ENCODE measurements at regions not wholly inside any gene's neighbourhood (a gene's known extent, or its start where the extent isn't known, plus 50 kb on each side); places are given as distances from the start of the nearest gene placed in this dataset.

- H3K27ac ChIP-seq = no peak overlapping the region
- intact Hi-C loops (cut with DNase I) = no loop called here
- WGBS = 74% methylated on average over 1 of the region's 1 CpG
- no peaks in the 10 kb centered on the region for H3K9me3 ChIP-seq
- no peaks in the 10 kb centered on the region for H3K36me3 ChIP-seq
- no peaks in the 10 kb centered on the region for H3K27me3 ChIP-seq (replicated peaks; ENCODE audit: insufficient read depth)
- no peak for TF ChIP-seq POLR2AphosphoS5 (IDR thresholded peaks at IDR 0.05)
- TF ChIP-seq CTCF (IDR thresholded peaks at IDR 0.05) = no peak
- TF ChIP-seq POLR2A (IDR thresholded peaks at IDR 0.05) = no peak
- no peak for DNase-seq (ENCODE audit: low spot score)
- no peak overlapping the region for H3K4me3 ChIP-seq
- no peaks in the 10 kb centered on the region for H3K4me1 ChIP-seq (replicated peaks)
These were observed 149.9 kb upstream of the GPR26 start for GRCh38 chr10:123516291-123516690.

- Histone ChIP-seq H3K27ac (no peak overlapping the region), H3K4me1 (replicated peaks) (no peaks in the 10 kb centered on the region), H3K36me3 (no peaks in the 10 kb centered on the region), H3K9me3 (no peaks in the 10 kb centered on the region), H3K4me3 (no peak overlapping the region), H3K27me3 (replicated peaks; ENCODE audit: insufficient read depth) (no peaks in the 10 kb centered on the region)
- WGBS = 32% methylated on average over 9 of the region's 9 CpGs
- TF ChIP-seq POLR2AphosphoS5 (IDR thresholded peaks at IDR 0.05) = no peak
- intact Hi-C loops (cut with DNase I) = no loop called here
- no peak for DNase-seq (ENCODE audit: low spot score)
These were observed 148.7 kb upstream of the GPR26 start for GRCh38 chr10:123517426-123517825.

GRCh38 chr10:123517901-123518300 lies 148.3 kb upstream of the GPR26 start:
- intact Hi-C loops (cut with DNase I) = no loop called here
- no peaks in the 10 kb centered on the region for H3K27me3 ChIP-seq (replicated peaks; ENCODE audit: insufficient read depth)
- H3K9me3 ChIP-seq = no peaks in the 10 kb centered on the region
- TF ChIP-seq POLR2A (IDR thresholded peaks at IDR 0.05) (no peak), POLR2AphosphoS5 (IDR thresholded peaks at IDR 0.05) (no peak), CTCF (IDR thresholded peaks at IDR 0.05) (no peak)
- H3K27ac ChIP-seq = no peak overlapping the region
- H3K4me3 ChIP-seq = no peak overlapping the region
- no peaks in the 10 kb centered on the region for H3K4me1 ChIP-seq (replicated peaks)
- DNase-seq (ENCODE audit: low spot score) = no peak
- WGBS = 92% methylated on average over 4 of the region's 4 CpGs
- H3K36me3 ChIP-seq = no peaks in the 10 kb centered on the region

GRCh38 chr10:123518765-123519164 lies 147.4 kb upstream of the GPR26 start:
- Histone ChIP-seq H3K4me1 (replicated peaks) (no peaks in the 10 kb centered on the region), H3K4me3 (no peak overlapping the region), H3K9me3 (no peaks in the 10 kb centered on the region), H3K27me3 (replicated peaks; ENCODE audit: insufficient read depth) (no peaks in the 10 kb centered on the region), H3K27ac (no peak overlapping the region), H3K36me3 (no peaks in the 10 kb centered on the region)
- TF ChIP-seq CTCF (IDR thresholded peaks at IDR 0.05) (no peak), POLR2A (IDR thresholded peaks at IDR 0.05) (no peak), POLR2AphosphoS5 (IDR thresholded peaks at IDR 0.05) (no peak)
- 96% methylated on average over 1 of the region's 1 CpG for WGBS
- no peak for DNase-seq (ENCODE audit: low spot score)
- intact Hi-C loops (cut with DNase I) = no loop called here

- intact Hi-C loops (cut with DNase I) = no loop called here
- H3K9me3 ChIP-seq = no peaks in the 10 kb centered on the region
- no peak for DNase-seq (ENCODE audit: low spot score)
- no peaks in the 10 kb centered on the region for H3K27me3 ChIP-seq (replicated peaks; ENCODE audit: insufficient read depth)
- no peak overlapping the region for H3K27ac ChIP-seq
- TF ChIP-seq CTCF (IDR thresholded peaks at IDR 0.05) = no peak
- no peak for TF ChIP-seq POLR2A (IDR thresholded peaks at IDR 0.05)
- no peak for TF ChIP-seq POLR2AphosphoS5 (IDR thresholded peaks at IDR 0.05)
- no peaks in the 10 kb centered on the region for H3K36me3 ChIP-seq
- WGBS = 75% methylated on average over 6 of the region's 6 CpGs
- H3K4me3 ChIP-seq = no peak overlapping the region
- no peaks in the 10 kb centered on the region for H3K4me1 ChIP-seq (replicated peaks)
These were observed 146.3 kb upstream of the GPR26 start for GRCh38 chr10:123519861-123520260.
